ENCODE measurements at regions not wholly inside any gene's neighbourhood (a gene's known extent, or its start where the extent isn't known, plus 50 kb on each side); places are given as distances from the start of the nearest gene placed in this dataset.
"Not testable (repeated sequence)": the region's sequence is repeated elsewhere in the genome, so short reads cannot be mapped to it uniquely, and the experiment has no call there.

DNA sequence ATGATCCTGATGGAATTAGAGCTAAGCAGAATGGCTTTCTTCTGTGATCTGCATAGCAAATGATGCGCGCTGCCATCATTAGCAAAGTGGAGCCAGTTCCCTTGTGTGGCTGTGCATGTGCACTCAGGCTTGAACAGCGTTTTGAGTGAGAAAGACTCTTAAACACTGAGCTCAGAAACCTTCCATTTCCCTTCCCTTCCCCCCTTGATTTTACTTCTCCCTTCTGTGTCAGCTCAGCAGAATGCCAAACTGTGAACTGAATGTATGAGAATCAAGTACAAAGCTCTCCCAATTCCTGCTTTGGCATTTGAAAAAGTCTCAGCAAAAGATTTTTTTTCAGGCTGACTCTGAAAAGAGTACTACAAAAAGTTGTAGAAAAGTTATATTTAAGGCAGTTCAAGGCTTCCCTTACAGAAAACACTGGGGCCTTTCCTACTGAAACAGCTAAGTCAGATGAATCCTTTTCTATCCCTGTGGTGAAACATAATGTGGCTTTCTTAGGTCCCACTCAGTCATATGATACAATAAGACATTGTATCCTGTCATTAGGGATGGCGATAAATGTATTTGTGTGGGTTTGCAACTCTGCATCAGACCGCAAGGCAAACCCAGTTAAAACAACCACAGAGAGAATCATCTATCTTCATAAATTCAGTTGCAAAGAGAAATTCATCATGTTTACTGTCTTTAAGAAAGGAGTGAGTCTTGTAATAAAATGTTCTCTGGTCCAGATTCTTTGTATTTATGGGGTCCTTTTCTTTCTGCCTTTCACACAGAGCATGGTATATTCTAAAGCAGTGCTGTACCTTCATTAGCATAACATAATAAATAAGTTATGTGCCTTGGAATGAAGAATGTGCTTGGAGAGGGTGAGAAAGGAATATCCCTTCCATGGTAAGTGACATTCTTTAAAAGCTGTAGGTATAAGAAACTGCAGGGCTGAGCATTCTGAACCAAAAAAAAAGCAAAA lies 222.6 kb downstream of the CAAP1 start:
- no peak for DNase-seq (ENCODE audit: low read depth in 2 of 3, low spot score in 1 of 3)

DNA sequence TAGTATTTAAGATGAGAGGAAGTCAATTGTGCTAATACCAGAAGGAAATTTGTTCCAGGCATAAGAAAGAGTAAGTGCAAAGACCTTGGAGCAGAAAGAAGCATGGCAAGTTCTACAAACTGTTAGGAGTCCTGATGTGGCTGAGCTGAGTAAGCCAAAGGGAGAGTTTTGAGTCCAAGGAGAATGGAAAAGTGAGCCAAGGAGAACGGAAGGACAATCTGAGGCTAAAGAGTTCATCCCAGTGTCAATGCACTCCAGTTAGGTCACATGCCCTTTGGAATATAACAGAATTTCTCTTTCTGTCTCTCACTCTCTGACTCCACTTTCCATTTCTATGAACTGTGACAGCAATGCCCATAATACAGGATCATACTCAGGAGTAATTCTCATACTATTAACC lies 224.7 kb downstream of the CAAP1 start:
- DNase-seq (ENCODE audit: low read depth in 2 of 3, low spot score in 1 of 3), result no peak

DNA sequence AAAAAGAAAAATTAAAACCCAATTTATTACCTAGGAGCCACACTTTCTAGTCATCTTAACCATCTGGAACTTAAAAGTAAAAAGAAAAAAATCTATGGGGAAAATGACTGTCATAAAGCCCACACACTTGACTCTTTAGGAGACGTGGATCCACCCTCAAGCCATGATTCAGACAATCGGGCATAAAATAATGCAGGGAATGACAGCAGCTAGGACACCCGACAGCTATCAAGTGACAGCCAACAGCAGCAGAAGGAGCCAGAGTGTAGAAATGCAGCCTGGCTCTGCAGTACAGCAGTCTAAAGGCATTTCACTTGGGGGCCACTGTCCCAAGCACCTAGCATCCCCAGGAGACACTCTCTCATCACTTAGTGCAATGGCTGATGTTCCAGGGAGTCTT lies 226.9 kb downstream of the CAAP1 start:
- no peak for DNase-seq (ENCODE audit: low read depth in 2 of 3, low spot score in 1 of 3)

DNA sequence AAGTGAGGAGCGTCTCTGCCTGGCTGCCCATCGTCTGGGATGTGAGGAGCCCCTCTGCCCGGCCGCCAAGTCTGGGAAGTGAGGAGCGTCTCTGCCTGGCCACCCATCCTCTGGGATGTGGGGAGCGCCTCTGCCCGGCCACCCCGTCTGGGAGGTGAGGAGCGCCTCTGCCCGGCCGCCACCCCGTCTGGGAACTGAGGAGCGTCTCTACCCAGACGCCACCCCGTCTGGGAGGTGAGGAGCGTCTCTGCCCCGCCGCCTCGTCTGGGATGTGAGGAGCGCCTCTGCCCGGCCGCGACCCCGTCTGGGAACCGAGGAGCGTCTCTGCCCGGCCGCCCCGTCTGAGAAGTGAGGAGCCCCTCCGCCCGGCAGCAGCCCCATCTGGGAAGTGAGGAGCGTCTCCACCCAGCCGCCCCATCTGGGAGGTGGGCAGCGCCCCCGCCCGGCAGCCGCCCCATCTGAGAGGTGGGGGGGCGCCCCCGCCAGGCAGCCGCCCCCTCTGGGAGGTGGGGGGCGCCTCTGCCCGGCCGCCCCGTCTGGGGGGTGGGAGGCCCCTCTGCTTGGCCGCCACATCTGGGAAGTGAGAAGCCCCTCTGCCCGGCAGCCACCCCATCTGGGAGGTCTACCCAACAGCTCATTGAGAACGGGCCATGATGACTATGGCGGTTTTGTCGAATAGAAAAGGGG lies 228.4 kb downstream of the CAAP1 start:
- not testable (repeated sequence) for DNase-seq (ENCODE audit: low read depth in 2 of 3, low spot score in 1 of 3)

DNA sequence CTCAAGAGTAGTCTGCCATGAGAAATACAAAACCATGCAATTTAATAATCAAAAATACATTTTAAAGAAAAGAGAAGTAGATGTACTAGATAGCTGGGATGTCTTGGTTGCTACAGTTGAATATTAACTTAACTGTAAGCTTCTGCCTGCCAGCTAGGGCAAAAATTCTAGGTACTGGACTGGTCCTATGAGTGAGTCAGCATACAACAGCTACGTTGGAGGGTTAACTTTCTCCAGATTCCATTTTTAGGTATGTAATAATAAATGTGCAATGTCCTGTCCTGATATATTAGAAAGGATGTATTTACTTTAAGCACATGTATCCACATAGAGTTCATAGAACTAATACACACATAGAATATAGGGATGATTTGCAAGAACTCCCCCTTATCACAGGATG lies 230.1 kb downstream of the CAAP1 start:
- DNase-seq (ENCODE audit: low read depth in 2 of 3, low spot score in 1 of 3), result no peak

DNA sequence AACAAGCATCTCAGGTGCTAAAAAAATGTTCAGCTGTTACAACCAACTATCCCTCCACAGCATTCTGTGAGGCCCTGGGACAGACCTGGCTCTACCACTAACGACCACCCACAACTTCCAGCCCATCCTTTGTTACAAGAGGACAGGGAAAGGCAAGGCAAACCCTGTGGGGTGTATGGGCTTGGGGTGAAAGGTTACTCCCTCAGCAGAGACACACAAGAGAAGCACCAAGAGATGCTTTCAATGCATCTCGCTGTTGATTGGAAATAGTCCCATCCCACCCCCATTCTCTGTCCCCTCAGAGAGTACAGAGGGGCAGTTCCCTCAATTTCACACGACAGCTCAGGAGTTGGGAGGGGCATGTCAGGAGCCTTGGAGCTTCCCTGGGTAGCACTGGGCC lies 234.1 kb downstream of the CAAP1 start:
- DNase-seq (ENCODE audit: low read depth in 2 of 3, low spot score in 1 of 3), result no peak

DNA sequence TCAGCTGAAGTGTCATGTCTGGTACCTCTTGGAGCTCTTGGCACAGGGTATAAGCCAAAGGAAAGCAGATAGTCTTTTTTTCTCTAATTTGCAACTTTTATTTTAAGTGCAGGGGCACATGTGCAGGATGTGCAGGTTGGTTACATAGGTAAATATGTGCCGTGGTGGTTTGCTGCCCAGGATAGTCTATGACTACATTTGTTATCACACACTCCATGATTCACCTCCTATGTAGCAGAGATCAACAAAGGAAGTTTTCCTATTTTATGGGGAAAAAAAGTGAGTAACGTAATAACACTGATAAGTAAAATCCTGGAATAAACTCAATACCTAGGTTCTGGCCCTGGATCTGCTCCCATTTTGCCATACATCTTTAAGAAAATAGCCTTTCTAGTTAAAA lies 234.6 kb downstream of the CAAP1 start:
- DNase-seq (ENCODE audit: low read depth in 2 of 3, low spot score in 1 of 3), result no peak

DNA sequence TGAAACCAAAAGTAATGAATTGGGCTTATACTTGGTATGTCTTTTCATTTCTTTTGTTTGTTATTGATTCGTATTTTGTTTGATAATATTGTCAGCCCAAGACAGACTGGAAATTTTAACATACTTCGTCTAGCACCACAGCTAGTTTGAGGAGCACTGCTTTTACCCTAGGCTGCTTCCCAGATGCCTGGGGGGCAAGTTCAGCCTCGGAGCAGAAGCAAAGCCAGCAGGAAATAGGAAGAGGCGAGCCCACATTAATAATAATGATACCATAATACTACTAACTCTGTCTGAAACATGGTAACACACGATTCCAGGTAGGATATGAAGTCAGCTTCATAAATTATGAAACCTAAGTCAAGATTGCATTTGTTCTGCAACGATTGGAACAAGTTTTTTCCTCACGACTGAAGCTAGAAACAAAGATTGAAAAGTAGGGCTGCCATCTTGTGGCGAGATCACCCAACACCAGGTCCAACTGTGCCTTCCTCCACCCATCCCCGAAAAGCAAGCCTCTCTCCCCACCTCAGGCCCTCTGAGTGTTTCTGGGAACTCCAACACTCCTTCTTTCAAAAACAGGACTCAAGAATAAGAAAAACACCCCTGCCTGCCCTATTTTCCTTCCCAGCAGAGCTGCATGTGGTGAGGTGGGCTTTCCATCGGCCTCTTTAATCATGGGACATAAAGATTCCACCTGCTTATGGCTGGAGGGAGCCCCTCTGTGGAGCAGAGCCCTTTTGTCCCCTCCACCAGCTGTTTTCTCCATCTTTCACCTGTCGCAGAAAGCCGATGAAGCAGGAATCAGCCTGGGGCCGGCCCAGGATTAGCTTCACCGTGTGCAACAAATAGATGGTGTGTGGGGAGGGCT lies 236.4 kb downstream of the CAAP1 start:
- no peak for DNase-seq (ENCODE audit: low read depth in 2 of 3, low spot score in 1 of 3)

DNA sequence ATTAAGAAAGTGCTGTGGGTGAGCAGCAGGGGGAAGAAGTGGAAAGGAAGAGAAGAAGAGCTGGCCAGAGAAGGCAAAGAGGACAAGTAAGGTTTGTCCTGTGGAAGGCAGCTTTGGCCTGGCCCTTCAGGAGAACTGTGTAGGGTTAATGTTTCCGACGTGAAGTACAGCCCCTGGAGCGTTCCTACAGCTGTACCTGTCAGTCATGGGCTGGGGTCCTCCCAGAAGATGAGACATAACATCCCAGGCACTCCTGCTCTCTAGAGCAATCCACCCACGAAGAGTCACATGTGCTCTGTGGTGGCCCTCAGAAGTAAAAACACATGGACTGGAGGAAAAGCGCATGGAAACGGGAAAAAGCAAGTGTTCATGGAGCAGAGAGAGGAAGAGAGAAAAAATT lies 237.4 kb downstream of the CAAP1 start:
- no peak for DNase-seq (ENCODE audit: low read depth in 2 of 3, low spot score in 1 of 3)

DNA sequence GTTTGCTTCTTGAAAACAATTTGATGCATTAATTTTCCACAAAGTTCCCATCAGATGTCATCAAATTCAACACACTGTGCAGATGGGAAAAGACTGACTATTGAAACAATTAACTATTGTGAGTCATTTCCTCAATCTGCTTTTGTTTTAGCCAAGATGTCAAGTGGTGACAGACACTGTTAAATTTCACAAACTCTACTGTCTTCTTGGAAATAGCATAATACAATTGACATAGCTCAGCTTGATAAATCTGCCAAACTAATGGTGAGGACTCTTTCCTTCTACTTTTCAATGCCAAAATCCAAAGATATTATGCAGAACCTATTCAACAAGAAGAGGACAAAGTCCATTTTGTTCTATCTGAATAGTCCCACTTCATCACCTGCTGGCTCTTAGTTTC lies 242.3 kb downstream of the CAAP1 start:
- DNase-seq (ENCODE audit: low read depth in 2 of 3, low spot score in 1 of 3), result no peak

DNA sequence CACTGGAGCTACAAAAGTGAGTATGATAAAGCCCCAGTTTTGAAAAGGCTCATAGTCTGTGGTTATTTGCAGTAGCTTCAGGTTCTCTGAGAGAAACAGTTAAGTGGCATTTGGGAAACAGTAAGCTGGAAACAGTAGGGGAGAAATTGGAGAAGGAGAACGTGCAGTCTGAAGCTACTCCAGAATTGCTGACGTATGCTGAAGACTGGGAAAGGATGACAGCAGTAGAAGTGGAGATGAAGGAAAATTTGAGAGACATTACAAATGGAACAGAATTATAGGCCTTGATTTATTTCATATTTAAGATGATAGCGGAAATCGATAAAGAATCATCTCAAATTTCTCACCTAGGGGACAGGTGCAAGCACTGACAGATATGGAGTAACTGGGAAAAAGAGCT lies 248.8 kb downstream of the CAAP1 start:
- DNase-seq (ENCODE audit: low read depth in 2 of 3, low spot score in 1 of 3), result no peak

DNA sequence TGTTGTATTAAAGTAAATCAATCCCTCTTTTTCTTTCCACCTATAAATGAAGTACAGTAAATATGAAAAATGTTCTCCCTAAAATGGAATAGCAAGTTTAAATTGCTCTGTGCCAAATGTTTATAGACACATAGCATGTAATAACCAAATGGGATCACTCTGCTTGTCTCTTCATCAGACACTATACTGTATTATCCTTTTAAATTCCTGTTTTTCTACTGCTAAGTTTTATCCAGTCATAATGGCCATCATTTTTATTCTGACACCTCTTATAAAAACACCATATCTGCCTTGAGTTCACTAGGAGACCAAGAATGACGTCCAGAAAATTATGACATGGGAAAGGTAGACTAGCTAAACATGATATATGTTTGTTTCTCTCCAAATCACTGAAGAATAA lies 252.8 kb downstream of the CAAP1 start:
- no peak for DNase-seq (ENCODE audit: low read depth in 2 of 3, low spot score in 1 of 3)

DNA sequence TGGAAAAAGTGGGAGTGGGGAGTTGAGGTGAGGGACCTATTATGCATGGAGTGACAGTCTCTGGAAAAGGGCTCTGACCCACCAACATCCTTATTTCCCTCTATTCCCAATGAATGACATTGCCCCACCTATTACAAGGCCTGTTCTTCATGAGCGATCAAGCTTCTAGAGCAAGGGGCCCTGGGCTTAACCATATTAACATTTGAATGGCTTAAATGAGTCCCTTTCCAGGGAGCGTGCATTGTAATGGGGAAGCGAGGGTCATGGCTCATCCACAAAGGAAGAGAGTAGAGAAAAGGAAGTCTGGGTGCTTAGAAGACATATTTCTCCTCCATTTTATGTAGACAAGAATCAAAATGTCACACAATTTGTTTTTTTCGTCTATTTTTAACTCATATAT lies 255.5 kb downstream of the CAAP1 start:
- DNase-seq (ENCODE audit: low read depth in 2 of 3, low spot score in 1 of 3), result no peak

DNA sequence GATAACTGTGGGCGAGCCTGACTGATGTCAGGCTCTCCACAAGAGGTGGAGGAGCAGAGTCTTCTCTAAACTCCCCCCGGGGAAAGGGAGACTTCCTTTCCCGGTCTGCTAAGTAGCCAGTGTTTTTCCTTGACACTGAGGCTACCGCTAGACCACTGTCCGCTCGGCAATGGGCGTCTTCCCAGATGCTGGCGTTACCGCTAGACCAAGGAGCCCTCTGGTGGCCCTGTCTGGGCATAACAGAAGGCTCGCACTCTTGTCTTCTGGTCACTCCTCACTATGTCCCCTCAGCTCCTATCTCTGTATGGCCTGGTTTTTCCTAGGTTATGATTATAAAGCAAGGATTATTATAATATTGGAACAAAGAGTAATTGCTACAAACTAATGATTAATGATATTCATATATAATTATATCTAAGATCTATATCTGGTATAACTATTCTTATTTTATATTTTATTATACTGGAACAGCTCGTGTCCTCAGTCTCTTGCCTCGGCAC lies 278.7 kb downstream of the CAAP1 start:
- DNase-seq (ENCODE audit: low read depth in 2 of 3, low spot score in 1 of 3), result not testable (repeated sequence)

DNA sequence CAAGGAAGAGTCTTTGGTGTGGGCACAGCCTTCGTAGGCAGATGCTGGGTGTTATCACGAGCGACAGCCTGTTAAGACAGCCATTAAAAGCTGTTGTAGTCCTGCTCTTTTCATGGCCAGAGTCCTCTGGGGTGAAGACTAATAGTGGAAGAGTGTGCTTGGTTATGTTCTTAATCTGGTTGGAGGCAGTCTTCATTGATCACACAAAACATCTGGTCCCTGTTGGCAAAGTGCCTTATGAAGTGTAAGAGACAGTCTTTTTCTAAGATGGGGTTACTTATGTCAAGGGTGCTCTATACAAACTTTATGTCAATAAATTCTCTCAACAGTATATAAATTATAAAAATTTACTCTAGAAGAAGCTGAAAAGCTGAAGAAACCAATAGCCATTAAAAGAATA lies 280.4 kb downstream of the CAAP1 start:
- no peak for DNase-seq (ENCODE audit: low read depth in 2 of 3, low spot score in 1 of 3)

DNA sequence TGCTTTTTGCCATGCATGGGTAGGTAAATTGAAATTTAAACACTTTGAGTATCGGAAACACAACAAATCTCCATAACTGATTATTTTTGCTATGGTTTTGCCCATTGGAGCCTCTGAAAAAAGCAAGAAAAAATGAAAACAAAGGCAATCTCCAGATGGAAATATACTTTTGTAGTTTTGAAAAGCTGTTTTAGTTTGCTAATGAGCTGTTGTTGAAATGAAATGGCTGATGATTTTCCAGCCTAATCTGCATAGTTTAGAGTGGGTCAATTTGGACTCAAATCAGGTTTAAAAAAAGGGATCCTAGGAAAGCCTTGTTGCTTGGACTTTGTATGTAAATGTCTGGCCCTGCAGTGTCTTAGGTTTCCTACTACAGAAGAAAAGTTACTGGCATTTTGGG lies 285.8 kb downstream of the CAAP1 start:
- no peak for DNase-seq (ENCODE audit: low read depth in 2 of 3, low spot score in 1 of 3)

DNA sequence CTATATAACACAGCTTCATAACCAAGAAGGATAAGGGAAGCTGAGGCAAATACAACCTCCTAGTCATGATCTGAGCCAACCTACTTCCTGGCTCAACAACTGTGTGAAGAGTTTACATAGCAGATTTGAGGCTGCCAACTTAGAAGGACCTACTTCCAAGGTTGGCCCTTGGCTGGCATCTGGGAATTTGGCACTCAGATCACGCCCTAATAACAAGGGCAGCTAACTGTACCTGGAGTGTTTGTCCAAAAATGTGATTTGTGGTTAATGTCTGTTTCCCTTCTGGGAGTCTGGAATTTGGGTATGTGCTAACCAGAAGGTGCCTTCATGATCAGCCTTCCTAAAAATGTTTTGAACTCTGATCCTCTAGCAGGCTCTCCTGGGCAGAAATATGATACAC lies 287.2 kb downstream of the CAAP1 start:
- DNase-seq (ENCODE audit: low read depth in 2 of 3, low spot score in 1 of 3), result no peak

DNA sequence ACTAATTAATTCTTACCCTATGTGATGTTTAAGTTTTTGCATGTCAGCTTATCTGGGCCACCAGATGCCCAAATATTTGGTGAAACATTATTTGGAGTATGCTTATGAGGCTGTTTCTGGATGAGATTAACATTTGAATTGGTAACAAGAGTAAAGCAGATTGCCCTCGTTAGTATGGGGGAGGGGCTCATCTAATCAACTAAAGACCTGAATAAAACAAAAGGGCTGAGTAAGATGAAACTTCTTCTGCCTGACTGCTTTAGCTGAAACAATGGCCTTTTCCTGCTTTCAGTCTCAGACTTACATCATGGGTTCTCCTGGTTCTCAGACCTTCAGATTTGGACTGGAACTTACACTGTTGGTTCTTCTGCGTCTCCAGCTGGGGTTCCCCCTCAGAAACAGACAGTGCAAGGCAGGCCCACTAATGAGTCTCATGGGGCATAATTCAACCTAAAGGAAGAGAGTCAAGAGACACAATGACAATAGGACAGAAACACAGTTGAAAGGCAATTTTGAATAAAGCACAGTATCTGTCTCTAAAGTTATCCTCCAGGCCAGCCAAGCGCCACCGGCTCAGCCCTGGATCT lies 288.4 kb downstream of the CAAP1 start:
- DNase-seq (ENCODE audit: low read depth in 2 of 3, low spot score in 1 of 3), result no peak

DNA sequence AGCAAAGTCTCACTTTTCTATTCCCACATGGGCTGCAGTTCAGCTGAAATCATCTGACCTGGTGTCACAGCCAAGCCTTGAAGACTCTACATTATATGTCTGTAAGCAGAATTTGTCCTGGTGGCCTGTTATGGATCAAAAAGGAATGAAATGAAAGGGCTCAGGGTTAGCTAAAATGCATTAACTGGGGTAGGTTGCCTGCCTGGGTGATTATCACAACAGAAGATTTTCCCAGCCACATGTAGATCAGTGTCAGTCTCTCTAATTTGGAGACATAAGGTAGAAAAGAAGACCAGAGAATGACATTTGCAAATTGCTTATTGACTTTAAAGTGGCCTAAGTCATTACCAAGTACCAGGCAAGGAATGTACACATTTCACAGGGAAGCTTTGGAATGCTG lies 289.0 kb downstream of the CAAP1 start:
- no peak for DNase-seq (ENCODE audit: low read depth in 2 of 3, low spot score in 1 of 3)

DNA sequence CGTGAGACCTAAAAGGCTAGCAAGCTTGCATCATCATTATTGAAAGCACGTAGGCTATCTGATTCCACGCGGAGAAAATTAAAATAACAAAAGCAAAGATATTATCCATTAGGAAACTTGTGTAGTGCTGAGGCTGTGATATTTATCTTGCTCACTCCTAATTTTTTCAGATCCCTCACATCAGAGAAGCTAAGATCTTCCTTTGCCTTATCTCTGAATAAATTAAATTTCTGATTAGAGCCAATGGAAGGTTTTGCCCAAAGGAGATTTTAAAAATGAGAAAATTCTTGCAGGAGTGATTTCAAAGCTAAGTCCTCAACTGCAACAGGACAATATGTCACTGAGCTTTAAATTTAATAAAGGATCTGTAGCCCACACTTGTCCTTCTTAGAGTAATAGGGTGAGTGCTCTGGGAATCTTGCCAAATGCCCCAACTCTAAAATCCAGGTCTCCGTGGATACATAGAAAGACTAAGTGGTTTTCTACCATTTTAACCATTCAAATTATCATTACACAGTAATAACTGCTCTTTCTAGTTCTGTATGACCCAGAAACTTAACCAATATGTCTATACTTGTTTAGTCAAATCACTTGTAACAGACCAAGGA lies 295.0 kb downstream of the CAAP1 start:
- no peak for DNase-seq (ENCODE audit: low read depth in 2 of 3, low spot score in 1 of 3)

DNA sequence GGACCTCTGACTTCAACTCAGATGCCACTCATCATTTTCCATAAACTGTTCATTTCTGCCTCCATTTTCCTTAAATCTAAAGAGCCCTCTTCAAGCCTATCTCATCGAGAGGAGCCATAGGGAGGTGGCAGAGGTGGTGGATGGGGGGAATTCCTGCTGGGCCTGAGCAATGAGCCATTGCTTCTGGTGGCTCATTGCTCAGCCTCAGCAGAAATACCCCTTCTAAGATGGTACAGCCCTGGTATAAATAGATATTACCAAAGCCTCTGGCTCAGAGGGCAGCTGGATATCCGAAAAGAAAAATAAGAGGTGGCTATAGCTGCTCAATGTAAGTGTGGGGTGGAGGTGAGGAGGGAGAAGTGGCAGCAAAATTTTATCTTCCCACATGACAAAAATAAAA lies 313.5 kb downstream of the CAAP1 start:
- no peak for DNase-seq (ENCODE audit: low read depth in 2 of 3, low spot score in 1 of 3)

Data from stimulated activated CD4-positive, alpha-beta T cell treated with anti-CD3 and anti-CD28 coated beads, Interleukin-12 subunit alpha, Interleukin-12 subunit beta, amount 100 ng/mL, for 48 hours (primary cell).